Lung microvascular endothelial cell (primary cell): ENCODE measurements at regions not wholly inside any gene's neighbourhood (a gene's known extent, or its start where the extent isn't known, plus 50 kb on each side); places are given as distances from the start of the nearest gene placed in this dataset.

Source experiments
- DNase-seq, 2 donors: peaks; one replicate each; pipeline versions ENCODE4 v3.0.0 to v3.0.0-alpha.2; 2010; ENCODE audit warnings: low read depth in 2 of 2

DNA sequence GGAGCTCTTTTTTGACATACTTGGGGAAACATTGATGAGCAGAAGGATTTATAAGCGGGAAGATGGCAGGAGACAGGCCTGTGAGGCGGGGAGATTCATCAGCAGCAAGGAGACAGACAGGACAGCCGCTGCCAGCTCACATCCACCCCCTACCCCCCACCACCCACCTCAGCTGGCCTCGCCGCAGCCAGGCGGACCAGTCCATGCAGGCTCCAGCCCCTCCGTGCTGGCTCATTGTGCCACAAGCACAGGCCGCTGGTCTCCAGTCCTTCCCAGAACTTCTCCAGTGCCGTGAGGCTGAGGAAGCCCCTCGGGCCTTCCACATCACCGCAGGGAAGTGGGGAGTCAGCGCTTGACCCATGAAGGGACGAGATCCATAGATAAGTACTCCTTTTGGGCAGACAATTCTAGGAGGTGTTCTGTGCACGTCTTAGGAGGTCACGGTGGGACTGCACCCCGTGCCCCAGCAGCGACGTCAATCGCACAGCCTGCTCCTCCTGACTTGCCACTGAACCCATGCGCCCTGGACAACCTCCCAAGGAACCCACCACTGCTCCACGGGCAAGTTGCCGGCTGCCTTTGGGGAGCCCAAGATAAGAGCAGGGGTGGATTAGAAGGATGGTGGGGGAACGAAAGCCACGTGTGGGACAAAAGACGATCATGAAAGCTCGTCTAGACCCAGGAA is 323.6 kb downstream of the C16orf95 start:
- DNase-seq, result no peak

- DNase-seq, result no peak
Measured at GRCh38 chr16:86994215-86994614, 323.0 kb downstream of the C16orf95 start.

DNA sequence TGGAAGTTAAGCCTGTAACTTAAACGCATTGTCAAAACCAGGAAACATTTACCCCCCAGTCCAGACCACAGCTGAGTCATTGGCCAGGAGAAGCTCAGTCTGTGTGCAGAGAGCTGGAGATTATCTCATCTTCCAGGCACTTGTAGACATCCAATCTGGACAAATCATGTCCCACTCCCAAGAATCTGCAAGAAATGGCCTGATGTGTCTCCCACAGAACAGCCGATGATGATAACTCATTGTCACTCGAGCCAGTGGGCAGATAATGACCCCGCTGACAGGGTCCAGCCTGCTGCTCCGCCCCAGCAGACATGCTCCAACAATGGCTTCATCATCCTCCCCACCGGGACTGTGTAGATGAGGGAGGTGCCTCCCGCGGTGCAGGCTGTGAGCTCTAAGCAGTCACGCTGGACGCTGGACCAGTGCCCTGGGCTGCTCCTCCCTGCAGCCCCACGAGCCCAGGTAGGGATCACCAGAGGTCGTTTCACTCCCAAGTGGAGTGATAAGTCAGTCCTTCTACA is 322.5 kb downstream of the C16orf95 start:
- DNase-seq, result peak; percentile 47 to 87

DNA sequence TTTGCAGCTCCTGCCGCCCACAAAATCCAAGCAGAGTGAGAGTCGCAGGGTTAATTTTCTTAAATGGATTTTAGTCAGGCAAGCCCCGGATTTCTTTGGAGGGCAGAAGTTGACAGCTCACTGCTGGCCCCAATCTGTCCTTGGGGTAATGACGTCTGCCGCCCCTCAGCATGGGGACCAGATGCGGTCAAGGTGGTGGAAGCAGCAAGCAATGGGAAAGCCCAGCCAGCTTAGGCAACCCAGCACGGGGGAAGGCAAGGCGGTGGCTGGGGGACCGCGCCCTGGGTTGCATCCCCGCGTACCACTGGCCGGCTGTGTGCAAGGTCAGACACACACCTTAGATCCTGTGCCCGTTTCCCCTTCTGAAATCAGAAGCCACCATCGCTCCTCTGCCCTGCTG is 321.7 kb downstream of the C16orf95 start:
- DNase-seq, result no peak

DNA sequence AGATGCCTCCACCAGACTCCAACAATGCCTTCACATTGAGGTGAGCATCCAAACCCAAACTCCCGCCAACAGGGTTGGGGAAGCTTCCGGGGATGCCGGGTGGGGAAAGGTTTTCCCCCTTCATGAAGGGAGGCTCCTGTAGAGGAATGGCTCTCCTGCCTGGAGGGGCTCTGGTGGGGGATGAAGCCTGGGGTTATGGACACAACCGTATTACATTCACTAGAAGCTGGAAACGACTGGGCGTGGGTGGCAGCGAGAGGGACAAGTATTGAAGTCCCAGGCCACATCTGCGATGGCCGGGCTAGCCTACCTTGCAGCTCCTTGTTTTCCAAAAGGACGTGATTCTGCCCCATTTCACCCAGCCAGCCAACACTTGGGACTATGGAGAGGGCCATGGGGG is 321.1 kb downstream of the C16orf95 start:
- DNase-seq, result no peak

- no peak for DNase-seq
Measured at GRCh38 chr16:86997058-86997457, 320.1 kb downstream of the C16orf95 start.

- DNase-seq, result no peak
Measured at GRCh38 chr16:86998196-86999001, 318.8 kb downstream of the C16orf95 start.

DNA sequence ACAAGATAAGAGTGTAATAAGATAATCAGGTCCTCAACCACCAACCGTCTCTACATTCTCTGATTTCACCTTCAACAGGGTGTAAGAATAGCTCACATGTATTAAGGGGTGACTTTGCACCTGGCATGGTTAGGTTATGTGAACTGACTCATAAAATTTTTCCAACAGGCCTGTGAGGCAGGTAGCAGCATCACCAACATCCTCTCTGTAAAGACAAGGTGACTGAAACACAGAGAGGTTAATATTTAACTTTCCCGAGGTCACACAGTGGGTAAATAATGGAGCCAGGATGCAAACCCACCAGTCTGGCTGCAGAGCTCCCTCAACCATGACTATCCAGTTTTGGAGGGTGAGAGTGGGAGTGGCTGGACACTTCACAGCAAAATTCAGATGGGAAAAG is 317.2 kb downstream of the C16orf95 start:
- DNase-seq, result no peak

DNA sequence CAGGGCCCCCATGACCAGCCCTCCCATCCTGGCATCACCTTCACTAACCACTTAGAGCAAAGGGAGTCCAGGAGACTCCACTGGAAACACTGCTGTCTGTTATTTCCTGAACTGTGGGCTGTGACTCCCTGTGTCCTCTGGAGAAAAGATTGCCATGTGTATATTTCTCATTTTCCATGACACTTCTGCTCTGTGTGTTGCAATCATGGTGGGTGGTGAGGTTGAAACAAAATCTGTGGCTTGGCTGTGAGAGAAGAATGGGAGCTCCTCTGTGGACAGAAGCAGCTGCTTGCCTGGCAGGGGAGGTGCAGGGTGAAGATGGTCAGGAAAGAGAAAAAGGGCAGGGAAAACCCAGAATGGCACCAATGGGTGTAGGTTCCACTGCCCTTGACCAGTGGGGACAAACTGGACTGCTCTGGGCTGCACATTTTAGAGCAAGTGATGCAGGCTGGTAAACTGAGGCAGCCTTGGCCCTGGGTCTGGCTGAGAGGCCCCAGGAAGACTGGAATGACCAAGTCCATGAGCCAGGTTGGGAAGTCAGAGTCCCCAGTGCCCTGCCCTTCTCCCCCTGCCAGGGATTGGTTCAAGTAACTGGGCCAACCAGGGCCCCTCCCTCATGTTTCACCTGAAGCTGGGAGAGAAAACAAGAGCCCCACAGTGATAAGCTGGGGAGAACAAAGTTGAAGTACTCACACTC is 314.3 kb downstream of the C16orf95 start:
- peak in 1 of 2 donors; percentile 58 for DNase-seq

GRCh38 chr16:87003414-87003755 is 313.8 kb downstream of the C16orf95 start:
- no peak for DNase-seq

- DNase-seq, result no peak
Measured at GRCh38 chr16:87006021-87006420, 311.2 kb downstream of the C16orf95 start.

DNA sequence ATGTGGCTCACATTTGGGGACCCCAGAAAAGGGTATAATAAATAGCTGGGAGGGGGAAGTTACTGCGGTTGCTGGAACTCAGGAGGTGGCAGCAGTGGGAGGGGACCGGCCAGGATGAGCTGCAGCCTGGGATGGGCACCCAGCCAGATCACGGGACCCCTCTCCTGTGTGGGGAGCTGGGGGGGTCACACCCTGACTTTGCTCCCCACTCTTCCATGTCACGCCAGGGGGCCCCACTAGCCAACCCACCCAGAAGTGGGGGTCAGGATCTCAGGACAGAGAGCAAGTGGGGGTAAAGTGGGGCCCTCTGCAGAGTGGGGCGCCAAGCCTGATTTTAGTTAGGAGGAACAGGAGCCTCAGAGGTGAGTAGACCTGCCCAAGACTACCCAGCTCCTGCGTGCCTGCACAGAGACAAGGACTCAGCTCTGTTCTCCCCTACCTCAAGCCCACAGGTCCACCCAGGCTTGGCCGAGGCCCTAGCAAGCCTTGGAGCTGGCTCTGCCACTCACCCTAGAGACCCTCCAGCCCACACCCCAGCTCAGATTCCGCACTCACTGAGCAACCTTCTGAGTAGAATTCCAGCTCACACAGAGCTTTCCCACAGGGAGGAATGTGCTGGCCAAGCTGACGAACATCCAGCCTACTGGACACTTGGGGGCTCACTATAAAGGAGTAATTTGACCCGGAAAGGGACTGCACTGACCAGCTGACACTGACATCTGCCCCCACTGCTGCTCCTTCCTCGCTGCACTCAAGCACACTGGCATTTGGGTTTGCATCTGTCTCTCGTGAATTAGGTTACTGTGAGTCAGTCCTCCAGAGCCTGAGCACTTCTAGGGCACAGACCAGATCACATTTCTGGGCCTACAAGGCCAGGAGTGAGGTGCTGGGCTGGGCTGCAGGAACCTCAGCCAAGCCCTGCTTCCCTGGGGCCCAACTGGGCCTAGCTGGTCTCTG is 310.1 kb downstream of the C16orf95 start:
- DNase-seq, result no peak

GRCh38 chr16:87007907-87008306 is 309.3 kb downstream of the C16orf95 start:
- no peak for DNase-seq

GRCh38 chr16:87008664-87009063 is 308.5 kb downstream of the C16orf95 start:
- DNase-seq, result no peak

DNA sequence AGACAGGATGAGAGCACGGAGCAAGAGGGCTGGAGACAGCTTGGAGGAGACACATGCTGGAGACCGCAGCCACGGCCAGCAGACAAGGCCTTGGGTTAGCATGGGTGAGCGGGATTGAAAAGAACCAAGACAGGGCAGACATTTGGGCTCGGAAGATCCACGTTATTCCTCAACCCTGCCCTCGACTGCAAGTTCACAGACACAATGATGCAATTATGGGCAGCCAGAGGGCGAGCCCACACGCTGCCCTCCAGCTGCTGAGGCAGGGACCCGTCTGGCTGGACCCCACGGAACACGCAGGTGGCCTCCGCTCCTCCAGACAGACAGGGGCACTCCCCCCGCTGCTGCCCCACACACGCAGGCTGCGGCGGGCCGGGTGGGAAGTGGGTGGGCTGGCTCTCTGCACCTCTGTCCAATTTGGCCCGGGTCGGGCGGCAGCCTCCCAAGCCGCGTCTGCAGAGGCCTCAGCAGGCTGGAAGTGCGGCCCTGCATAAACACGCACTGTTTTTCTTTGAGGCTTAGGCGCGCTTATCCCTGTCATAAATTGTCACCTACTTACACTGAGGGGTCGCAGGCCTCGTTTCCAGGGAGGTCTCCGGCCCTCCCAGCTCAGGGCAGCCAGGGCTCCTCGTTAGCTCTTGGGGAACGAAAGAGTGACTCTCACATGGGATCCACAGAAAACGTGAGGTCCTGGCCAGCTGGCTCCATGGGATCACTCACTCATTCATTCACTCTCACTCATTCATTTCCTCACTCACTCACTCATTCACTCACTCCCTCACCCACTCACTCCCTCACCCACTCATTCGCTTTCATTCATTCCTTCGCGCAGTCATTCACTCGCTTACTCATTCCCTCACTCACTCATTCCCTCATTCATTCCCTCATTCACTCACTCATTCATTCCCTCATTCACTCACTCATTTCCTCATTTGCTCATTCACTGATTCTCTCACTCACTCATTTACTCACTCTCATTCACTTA is 303.9 kb downstream of the C16orf95 start:
- DNase-seq, result no peak

DNA sequence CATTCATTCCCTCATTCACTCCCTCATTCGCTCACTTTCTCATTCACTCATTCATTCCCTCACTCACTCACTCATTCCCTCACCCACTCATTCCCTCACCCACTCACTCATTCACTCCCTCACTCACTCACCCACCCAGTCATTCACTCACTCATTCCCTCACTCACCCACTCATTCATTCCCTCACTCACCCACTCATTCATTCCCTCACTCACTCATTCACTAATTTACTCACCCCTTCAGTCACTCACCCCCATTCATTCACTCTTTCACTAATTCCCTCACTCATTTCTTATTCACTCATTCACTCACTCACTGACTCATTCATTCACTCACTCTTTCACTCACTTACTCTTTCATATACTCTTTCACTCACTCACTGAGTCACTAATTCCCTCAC is 303.1 kb downstream of the C16orf95 start:
- no peak for DNase-seq

GRCh38 chr16:87015021-87015420 is 302.2 kb downstream of the C16orf95 start:
- DNase-seq, result peak; percentile 16 to 18

DNA sequence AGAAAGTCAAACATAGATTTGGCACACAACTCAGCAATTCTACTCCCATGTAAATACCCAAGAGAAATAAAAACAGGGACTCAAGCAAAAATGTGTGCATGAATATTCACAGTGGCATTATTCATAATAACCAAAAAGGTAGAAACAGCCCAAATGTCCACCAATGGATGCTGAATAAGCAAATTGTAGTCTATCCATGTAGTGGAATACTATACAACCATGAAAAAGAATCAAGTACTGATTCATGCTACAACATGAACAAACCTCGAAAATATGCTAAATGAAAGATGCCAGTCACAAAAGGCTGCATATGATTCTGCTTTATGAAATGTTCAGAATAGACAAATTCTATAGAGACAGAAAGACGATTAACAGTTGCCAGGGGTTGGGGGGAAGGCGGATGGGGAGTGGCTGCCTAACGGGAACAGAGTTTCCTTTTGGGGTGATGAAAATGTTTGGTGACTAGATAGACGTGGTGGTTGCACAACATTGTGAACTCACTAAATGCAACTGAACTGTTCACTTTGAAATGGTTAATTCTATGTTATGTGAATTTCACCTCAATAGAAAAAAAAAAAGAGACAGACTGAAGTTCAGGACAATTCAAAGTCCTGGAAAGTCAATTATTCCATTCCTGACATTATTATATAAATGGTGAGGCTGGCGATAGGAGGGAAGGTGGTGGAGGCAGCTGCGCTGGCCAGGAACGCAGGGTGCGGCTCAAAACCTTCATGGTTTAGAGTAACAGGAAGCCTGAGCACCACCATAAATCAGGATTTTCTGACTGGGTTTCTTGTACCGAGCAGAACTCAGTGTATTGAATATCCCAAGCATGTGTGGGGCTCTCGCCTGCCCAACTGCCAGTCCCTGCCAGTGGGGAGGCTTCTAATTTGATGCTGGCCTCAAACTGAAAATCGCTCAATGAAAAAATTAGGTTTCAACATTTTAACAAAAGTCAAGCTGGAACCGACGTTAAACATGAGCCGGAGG is 300.9 kb downstream of the C16orf95 start:
- DNase-seq, result peak in 1 of 2 donors; percentile 7
